Muscle layer of colon (tissue), 2 donors: ENCODE measurements at regions not wholly inside any gene's neighbourhood (a gene's known extent, or its start where the extent isn't known, plus 50 kb on each side); places are given as distances from the start of the nearest gene placed in this dataset.
"Not testable (repeated sequence)": the region's sequence is repeated elsewhere in the genome, so short reads cannot be mapped to it uniquely, and the experiment has no call there.

Experiments used
- H3K27ac ChIP-seq: one replicate; pipeline ENCODE4 v1.7.0; 2013; ENCODE audit warnings: low read depth, mild to moderate bottlenecking, low read length, moderate library complexity
- H3K27me3 ChIP-seq, 2 donors: one replicate each; pipeline ENCODE4 v1.7.0; 2013; ENCODE audit warnings: low read length in 2 of 2, mild to moderate bottlenecking in 2 of 2; ENCODE audit not compliant: insufficient read depth in 2 of 2, control insufficient read depth in 1 of 2
- H3K36me3 ChIP-seq: one replicate; pipeline ENCODE4 v1.7.0; 2013; ENCODE audit warnings: mild to moderate bottlenecking, low read length; ENCODE audit not compliant: insufficient read depth
- H3K4me1 ChIP-seq: one replicate; pipeline ENCODE4 v1.7.0; 2013; ENCODE audit warnings: mild to moderate bottlenecking, low read length; ENCODE audit not compliant: insufficient read depth
- H3K4me3 ChIP-seq, 2 donors: one replicate each; pipeline ENCODE4 v1.7.0; 2013; ENCODE audit warnings: low read length in 2 of 2, low read depth in 1 of 2, mild to moderate bottlenecking in 1 of 2, moderate library complexity in 1 of 2
- H3K9ac ChIP-seq: one replicate; pipeline ENCODE4 v1.7.0; 2013; ENCODE audit warnings: low read length
- H3K9me3 ChIP-seq: one replicate; pipeline ENCODE4 v1.7.0; 2013; ENCODE audit warnings: mild to moderate bottlenecking, low read length
- donor health status: abdominal sarcoma.
- donor health status: Adenocarcinoma of cecum.

DNA sequence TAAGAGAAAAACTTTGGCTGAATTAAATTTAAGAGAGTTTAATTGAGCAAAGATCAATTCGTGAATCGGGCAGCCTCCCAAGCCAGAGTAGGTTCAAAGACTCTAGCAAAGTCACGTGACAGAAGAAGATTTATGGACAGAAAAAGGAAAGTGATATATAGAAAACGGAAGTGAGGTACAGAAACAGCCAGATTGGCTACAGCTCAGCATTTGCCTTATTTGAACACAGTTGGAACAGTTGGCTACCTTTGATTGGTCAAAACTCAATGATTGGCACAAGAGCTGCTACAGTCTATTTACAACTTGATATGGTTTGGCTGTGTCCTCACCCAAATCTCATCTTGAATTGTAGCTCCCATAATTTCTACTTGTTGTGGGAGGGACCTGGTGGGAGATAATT, 102.6 kb downstream of the PLG start:
- Histone ChIP-seq H3K9me3 (no peaks in the 10 kb centered on the region), H3K27me3 (no peaks in the 10 kb centered on the region), H3K27ac (no peak overlapping the region), H3K36me3 (no peaks in the 10 kb centered on the region), H3K9ac (no peak overlapping the region), H3K4me3 (no peak overlapping the region), H3K4me1 (no peaks in the 10 kb centered on the region)

- no peaks in the 10 kb centered on the region for H3K36me3 ChIP-seq
- H3K9ac ChIP-seq: no peak overlapping the region
- no peaks in the 10 kb centered on the region for H3K9me3 ChIP-seq
- H3K27me3 ChIP-seq: no peaks in the 10 kb centered on the region
- no peak overlapping the region for H3K27ac ChIP-seq
- no peak overlapping the region for H3K4me3 ChIP-seq
- no peaks in the 10 kb centered on the region for H3K4me1 ChIP-seq
These were observed 106.2 kb downstream of the PLG start for GRCh38 chr6:160808263-160808662.

GRCh38 chr6:160810238-160810637, 108.2 kb downstream of the PLG start:
- Histone ChIP-seq H3K9ac (no peak overlapping the region), H3K27me3 (no peaks in the 10 kb centered on the region), H3K27ac (no peak overlapping the region), H3K4me1 (no peaks in the 10 kb centered on the region), H3K9me3 (no peaks in the 10 kb centered on the region), H3K4me3 (no peak overlapping the region), H3K36me3 (no peaks in the 10 kb centered on the region)

DNA sequence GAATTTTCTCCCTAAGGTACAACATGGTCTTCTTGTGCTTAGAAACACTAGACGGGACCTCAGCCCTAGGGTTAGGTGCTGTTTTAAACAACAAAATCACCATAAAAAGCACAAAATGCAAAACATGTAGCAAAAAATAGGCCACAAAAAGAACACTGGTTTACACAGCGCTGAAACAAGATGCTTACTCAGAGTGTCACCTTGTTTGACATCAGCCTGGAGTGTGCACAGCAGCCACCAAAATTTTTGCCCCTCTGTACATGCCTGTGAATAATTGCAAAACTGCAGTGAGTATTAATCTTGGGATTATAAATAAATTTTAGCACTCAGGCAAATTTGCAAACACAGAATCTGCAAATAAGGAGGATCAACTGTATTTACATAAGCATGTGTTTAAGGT, 110.1 kb downstream of the PLG start:
- Histone ChIP-seq H3K9ac (no peak overlapping the region), H3K36me3 (no peaks in the 10 kb centered on the region), H3K4me3 (no peak overlapping the region), H3K9me3 (no peaks in the 10 kb centered on the region), H3K4me1 (no peaks in the 10 kb centered on the region), H3K27ac (no peak overlapping the region), H3K27me3 (no peaks in the 10 kb centered on the region)

DNA sequence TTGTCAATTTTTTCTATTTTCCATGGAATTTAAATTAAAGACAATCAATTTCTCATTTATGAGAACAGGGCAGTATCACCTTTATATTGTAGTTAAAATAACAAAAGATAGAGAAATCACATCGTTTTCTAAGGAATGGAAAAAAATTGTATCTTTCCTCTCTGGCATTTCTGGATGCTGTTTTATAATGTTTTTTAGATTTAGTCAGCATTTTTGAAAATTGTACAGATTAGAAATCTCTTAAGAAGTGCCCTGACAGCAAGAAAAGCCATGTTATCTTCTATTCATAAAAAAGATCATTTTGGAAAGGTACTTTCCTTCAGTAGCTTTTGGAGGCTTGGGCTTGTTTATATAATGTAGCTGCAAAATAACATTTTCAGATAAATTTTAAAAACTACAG, 116.9 kb downstream of the PLG start:
- Histone ChIP-seq H3K9ac (no peak overlapping the region), H3K36me3 (no peaks in the 10 kb centered on the region), H3K9me3 (no peaks in the 10 kb centered on the region), H3K27me3 (no peaks in the 10 kb centered on the region), H3K4me3 (no peak overlapping the region), H3K4me1 (no peaks in the 10 kb centered on the region), H3K27ac (no peak overlapping the region)

DNA sequence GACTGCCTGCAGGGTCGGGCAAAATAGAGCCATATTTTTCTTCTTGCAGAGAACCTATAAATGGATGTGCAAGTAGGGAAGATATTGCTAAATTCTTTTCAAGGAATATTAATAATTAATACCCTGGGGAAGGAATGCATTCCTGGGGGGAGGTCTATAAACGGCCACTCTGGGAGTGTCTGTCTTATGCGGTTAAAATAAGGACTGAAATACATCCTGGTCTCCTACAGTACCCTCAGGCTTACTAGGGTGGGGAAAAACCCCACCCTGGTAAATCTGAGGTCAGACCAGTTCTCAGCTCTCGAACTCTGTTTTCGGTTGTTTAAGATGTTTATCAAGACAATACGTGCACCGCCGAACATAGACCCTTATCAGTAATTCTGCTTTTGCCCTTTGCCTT, 118.6 kb downstream of the PLG start:
- not testable (repeated sequence) for H3K9me3 ChIP-seq, H3K4me1 ChIP-seq, H3K9ac ChIP-seq, H3K4me3 ChIP-seq, H3K36me3 ChIP-seq, H3K27me3 ChIP-seq, H3K27ac ChIP-seq

GRCh38 chr6:160831739-160832138, 129.7 kb downstream of the PLG start:
- Histone ChIP-seq H3K4me1 (no peaks in the 10 kb centered on the region), H3K27ac (no peak overlapping the region)

GRCh38 chr6:160832422-160832821, 130.4 kb downstream of the PLG start:
- no peaks in the 10 kb centered on the region for H3K27me3 ChIP-seq
- no peak overlapping the region for H3K9ac ChIP-seq
- H3K9me3 ChIP-seq: no peaks in the 10 kb centered on the region
- no peaks in the 10 kb centered on the region for H3K4me1 ChIP-seq
- H3K4me3 ChIP-seq: no peak overlapping the region
- no peak overlapping the region for H3K27ac ChIP-seq
- H3K36me3 ChIP-seq: no peaks in the 10 kb centered on the region

More at GRCh38 chr6:160831739-160832138, 129.7 kb downstream of the PLG start:
- no peaks in the 10 kb centered on the region for H3K9me3 ChIP-seq
- no peaks in the 10 kb centered on the region for H3K36me3 ChIP-seq
- H3K4me3 ChIP-seq: no peak overlapping the region
- H3K27me3 ChIP-seq: no peaks in the 10 kb centered on the region
- H3K9ac ChIP-seq: no peak overlapping the region

DNA sequence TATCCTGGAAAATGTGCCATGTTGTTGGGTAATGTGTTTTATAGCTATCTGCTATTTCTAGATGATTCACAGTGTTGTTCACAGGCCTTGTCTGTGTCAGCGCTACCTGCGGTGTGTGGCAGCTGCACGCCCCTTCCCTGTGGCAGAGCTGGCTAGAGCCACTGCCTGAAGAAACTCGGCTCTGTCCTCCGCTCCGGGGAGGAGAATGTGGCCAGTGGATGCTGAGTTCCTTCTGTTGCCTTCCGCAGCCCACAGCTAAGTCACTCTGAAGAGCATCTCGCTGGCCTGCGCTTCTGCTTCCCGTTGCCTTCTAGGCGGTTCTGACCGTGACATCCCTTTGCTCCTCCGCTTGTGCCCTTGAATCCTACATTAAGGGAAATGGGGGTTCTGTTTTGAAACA, 135.1 kb downstream of the PLG start:
- no peak overlapping the region for H3K27ac ChIP-seq
- H3K4me3 ChIP-seq: no peak overlapping the region
- no peaks in the 10 kb centered on the region for H3K9me3 ChIP-seq
- H3K27me3 ChIP-seq: no peaks in the 10 kb centered on the region
- H3K36me3 ChIP-seq: no peaks in the 10 kb centered on the region
- no peak overlapping the region for H3K9ac ChIP-seq
- no peaks in the 10 kb centered on the region for H3K4me1 ChIP-seq

GRCh38 chr6:160851031-160851430, 140.5 kb upstream of the MAP3K4 start:
- Histone ChIP-seq H3K27me3 (no peaks in the 10 kb centered on the region), H3K36me3 (no peaks in the 10 kb centered on the region), H3K4me3 (no peak overlapping the region), H3K9me3 (no peaks in the 10 kb centered on the region), H3K27ac (no peak overlapping the region), H3K4me1 (no peaks in the 10 kb centered on the region), H3K9ac (no peak overlapping the region)

DNA sequence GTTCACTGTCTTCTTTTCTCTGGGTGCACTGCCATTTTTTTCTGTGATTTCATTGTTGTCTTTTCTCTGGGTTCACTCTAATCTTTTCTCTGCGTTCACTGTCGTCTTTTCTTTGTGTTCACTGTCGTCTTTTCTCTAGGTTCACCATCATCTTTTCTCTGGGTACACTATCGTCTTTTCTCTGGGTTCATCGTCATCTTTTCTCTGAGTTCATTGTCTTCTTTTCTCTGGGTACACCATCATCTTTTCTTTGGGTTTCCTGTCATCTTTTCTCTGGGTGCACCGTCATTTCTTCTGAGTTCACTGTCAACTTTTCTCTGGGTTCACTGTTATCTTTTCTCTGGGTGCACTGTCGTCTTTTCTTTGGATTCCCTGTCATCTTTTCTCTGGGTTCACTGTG, 137.6 kb upstream of the MAP3K4 start:
- H3K9me3 ChIP-seq: no peaks in the 10 kb centered on the region
- no peak overlapping the region for H3K27ac ChIP-seq
- no peaks in the 10 kb centered on the region for H3K27me3 ChIP-seq
- H3K4me1 ChIP-seq: no peaks in the 10 kb centered on the region
- no peak overlapping the region for H3K9ac ChIP-seq
- no peaks in the 10 kb centered on the region for H3K36me3 ChIP-seq
- no peak overlapping the region for H3K4me3 ChIP-seq

GRCh38 chr6:160858886-160859285, 132.7 kb upstream of the MAP3K4 start:
- no peaks in the 10 kb centered on the region for H3K9me3 ChIP-seq
- H3K27ac ChIP-seq: no peak overlapping the region
- H3K9ac ChIP-seq: no peak overlapping the region
- no peak overlapping the region for H3K4me3 ChIP-seq
- H3K36me3 ChIP-seq: no peaks in the 10 kb centered on the region
- no peaks in the 10 kb centered on the region for H3K27me3 ChIP-seq
- H3K4me1 ChIP-seq: no peaks in the 10 kb centered on the region
